ENCODE measurements at regions not wholly inside any gene's neighbourhood (a gene's known extent, or its start where the extent isn't known, plus 50 kb on each side); places are given as distances from the start of the nearest gene placed in this dataset.

DNA sequence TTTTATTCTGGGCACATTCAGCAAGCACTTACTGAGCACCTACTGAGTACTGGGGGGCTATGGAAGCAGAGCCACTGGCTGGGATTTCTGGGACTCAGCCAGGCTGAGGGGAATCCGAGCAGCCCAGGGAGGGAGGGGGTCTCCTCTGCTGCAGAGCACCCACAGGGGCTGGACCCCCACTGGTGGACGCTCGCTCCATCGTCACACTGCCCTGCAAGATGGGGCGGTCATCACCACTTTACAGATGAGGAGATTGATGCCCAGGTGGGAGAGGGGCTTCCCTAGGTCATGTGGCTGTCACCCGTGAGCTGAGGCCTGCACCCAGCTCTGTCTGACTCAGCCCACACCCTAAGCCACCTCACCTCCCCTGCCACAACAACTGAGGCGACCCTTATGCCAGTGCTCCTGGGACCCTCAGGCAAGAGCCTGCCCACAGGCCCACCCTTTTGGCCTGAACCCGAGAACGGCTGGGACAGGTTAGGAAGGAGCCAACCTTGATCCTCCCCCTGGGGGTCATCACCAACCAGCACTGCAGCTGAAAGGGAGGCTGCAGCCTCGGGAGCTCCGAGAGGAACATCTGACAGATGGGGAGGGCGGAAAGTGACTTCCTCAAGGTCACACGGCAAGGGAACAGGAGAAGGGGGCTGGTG lies 74.4 kb downstream of the SERPINA3 start:
- no peak overlapping the region for H3K27ac ChIP-seq
- H3K9me3 ChIP-seq, result no peaks in the 10 kb centered on the region
- no peak for TF ChIP-seq POLR2A (IDR thresholded peaks at IDR 0.05)
- TF ChIP-seq, protein P1, sequence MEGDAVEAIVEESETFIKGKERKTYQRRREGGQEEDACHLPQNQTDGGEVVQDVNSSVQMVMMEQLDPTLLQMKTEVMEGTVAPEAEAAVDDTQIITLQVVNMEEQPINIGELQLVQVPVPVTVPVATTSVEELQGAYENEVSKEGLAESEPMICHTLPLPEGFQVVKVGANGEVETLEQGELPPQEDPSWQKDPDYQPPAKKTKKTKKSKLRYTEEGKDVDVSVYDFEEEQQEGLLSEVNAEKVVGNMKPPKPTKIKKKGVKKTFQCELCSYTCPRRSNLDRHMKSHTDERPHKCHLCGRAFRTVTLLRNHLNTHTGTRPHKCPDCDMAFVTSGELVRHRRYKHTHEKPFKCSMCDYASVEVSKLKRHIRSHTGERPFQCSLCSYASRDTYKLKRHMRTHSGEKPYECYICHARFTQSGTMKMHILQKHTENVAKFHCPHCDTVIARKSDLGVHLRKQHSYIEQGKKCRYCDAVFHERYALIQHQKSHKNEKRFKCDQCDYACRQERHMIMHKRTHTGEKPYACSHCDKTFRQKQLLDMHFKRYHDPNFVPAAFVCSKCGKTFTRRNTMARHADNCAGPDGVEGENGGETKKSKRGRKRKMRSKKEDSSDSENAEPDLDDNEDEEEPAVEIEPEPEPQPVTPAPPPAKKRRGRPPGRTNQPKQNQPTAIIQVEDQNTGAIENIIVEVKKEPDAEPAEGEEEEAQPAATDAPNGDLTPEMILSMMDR (IDR thresholded peaks at IDR 0.05), result no peak
- TF ChIP-seq POLR2AphosphoS5 (IDR thresholded peaks at IDR 0.05), result no peak
- intact Hi-C loops (cut with DNase I), result no loop called here
- WGBS, result 94% methylated on average over 11 of the region's 13 CpGs
- DNase-seq (ENCODE audit: low spot score), result no peak
- H3K4me1 ChIP-seq (replicated peaks), result no peaks in the 10 kb centered on the region
- H3K36me3 ChIP-seq, result no peaks in the 10 kb centered on the region
- H3K4me3 ChIP-seq, result no peak overlapping the region
- H3K27me3 ChIP-seq (replicated peaks; ENCODE audit: insufficient read depth), result no peaks in the 10 kb centered on the region

DNA sequence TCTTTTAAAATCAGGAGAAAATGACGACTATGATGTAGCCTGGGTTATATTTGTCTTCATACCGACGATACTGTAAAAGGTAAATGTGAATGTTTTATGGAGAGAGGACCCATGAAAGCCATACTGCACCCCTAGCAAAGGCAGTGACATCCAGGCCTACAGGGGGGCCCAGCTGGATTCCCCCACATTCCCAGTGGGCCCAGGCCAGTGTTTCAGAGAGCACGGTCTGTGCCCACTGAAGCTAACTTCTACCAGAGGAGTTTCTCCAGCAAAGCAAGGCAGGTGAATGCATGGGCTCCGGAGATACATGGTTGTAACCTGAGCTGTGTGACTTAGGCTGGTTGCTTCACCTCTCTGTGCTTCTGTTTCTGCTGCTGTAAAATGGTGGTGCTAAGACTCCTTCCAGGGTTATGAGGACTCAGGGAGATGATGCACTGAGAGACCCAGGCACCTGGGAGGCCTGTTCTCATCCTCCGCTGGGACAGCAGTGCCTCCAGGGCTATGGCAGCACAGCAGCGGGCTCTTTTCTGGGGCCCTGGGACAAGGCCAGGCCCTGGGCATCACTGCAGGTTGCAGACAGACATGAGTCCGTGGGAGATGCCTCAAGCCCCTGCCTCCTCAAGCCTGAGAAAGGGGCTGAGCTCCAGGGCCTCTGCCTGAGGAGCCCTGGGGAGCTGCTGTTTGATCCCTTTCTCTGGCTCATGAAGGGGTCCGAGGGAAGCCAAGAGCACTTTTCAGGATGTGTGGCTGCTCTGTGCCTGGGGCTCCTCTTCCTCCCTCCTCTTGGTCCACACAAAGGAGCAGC lies 73.7 kb downstream of the SERPINA3 start:
- H3K36me3 ChIP-seq, result no peaks in the 10 kb centered on the region
- TF ChIP-seq, protein P1 (IDR thresholded peaks at IDR 0.05), result no peak
- TF ChIP-seq POLR2A (IDR thresholded peaks at IDR 0.05) (no peak), POLR2AphosphoS5 (IDR thresholded peaks at IDR 0.05) (no peak)
- H3K4me3 ChIP-seq, result no peak overlapping the region
- no peak overlapping the region for H3K27ac ChIP-seq
- intact Hi-C loops (cut with DNase I), result no loop called here
- WGBS, result 92% methylated on average over 9 of the region's 9 CpGs
- H3K27me3 ChIP-seq (replicated peaks; ENCODE audit: insufficient read depth), result no peaks in the 10 kb centered on the region
- H3K4me1 ChIP-seq (replicated peaks), result no peaks in the 10 kb centered on the region
- no peak for DNase-seq (ENCODE audit: low spot score)
- H3K9me3 ChIP-seq, result no peaks in the 10 kb centered on the region

DNA sequence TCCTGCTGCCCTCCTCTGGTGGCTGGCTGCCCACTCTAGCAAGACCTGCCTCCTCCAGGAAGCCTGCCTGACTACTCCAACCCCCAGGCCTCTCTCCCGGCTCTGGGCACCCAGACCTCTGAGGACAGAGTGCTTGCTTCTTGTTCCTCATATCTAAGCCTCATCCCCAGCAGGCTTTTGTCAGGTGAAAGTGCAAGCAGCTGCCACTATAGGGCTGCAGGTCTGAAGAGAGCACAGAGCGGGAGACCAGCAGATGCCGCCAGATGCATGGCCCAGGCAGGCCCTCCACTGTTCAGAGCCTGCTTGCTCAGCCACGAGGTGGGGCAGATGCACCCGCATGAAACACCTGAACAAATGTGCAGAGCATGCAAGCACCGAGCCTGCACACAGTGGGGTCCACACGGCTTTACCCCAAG lies 73.0 kb downstream of the SERPINA3 start:
- H3K9me3 ChIP-seq, result no peaks in the 10 kb centered on the region
- WGBS, result 78% methylated on average over 7 of the region's 7 CpGs
- intact Hi-C loops (cut with DNase I), result no loop called here
- H3K36me3 ChIP-seq, result no peaks in the 10 kb centered on the region
- no peak overlapping the region for H3K27ac ChIP-seq
- TF ChIP-seq POLR2AphosphoS5 (IDR thresholded peaks at IDR 0.05) (no peak), POLR2A (IDR thresholded peaks at IDR 0.05) (no peak)
- TF ChIP-seq, protein P1 (IDR thresholded peaks at IDR 0.05), result no peak
- H3K27me3 ChIP-seq (replicated peaks; ENCODE audit: insufficient read depth), result no peaks in the 10 kb centered on the region
- no peak for DNase-seq (ENCODE audit: low spot score)
- no peak overlapping the region for H3K4me3 ChIP-seq
- no peaks in the 10 kb centered on the region for H3K4me1 ChIP-seq (replicated peaks)

DNA sequence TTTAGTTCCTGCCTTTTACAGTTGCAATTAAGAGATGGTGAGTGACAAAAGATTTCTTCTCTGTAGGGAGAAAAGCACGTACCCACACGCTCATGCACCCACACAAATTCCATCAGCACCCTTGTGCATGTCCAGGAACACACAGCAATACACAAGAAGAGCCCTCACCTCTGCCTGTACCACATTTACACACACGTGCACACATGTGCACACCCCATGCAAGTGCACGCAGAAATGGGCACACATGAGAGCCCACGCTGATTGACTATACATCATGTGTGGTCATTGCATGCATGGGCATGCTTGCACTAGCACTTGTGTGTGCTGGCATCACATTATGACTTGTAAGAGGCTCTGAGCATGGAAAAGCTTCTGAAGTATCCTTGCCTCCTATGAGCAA lies 70.5 kb downstream of the SERPINA3 start:
- H3K27me3 ChIP-seq (replicated peaks; ENCODE audit: insufficient read depth), result no peaks in the 10 kb centered on the region
- H3K36me3 ChIP-seq, result no peaks in the 10 kb centered on the region
- intact Hi-C loops (cut with DNase I), result no loop called here
- DNase-seq (ENCODE audit: low spot score), result no peak
- no peak overlapping the region for H3K4me3 ChIP-seq
- 81% methylated on average over 5 of the region's 5 CpGs for WGBS
- no peaks in the 10 kb centered on the region for H3K9me3 ChIP-seq
- TF ChIP-seq POLR2AphosphoS5 (IDR thresholded peaks at IDR 0.05), result no peak
- TF ChIP-seq, protein P1 (IDR thresholded peaks at IDR 0.05), result no peak
- TF ChIP-seq POLR2A (IDR thresholded peaks at IDR 0.05), result no peak
- no peaks in the 10 kb centered on the region for H3K4me1 ChIP-seq (replicated peaks)
- no peak overlapping the region for H3K27ac ChIP-seq
